ENCODE measurements at regions not wholly inside any gene's neighbourhood (a gene's known extent, or its start where the extent isn't known, plus 50 kb on each side); places are given as distances from the start of the nearest gene placed in this dataset.

- ATAC-seq (no peak), DNase-seq (no peak)
- Mint-ChIP-seq H3K9me3 (no peaks in the 10 kb centered on the region), H3K27ac (no peak overlapping the region), H3K4me3 (no peak overlapping the region), H3K27me3 (peaks cover 12% of the 10 kb centered on the region), H3K4me1 (no peaks in the 10 kb centered on the region)
These were observed 53.5 kb upstream of the ZNF516 start for GRCh38 chr18:76548541-76548940.

- no peaks in the 10 kb centered on the region for H3K4me1 Mint-ChIP-seq
- H3K4me3 Mint-ChIP-seq: no peak overlapping the region
- DNase-seq: no peak
- peaks cover 12% of the 10 kb centered on the region for H3K27me3 Mint-ChIP-seq
- H3K9me3 Mint-ChIP-seq: no peaks in the 10 kb centered on the region
- no peak for ATAC-seq
- H3K27ac Mint-ChIP-seq: no peak overlapping the region
These were observed 52.3 kb upstream of the ZNF516 start for GRCh38 chr18:76547296-76547695.

GRCh38 chr18:76546436-76546835 is 51.4 kb upstream of the ZNF516 start:
- no peak for ATAC-seq

GRCh38 chr18:76546088-76546435 is 51.0 kb upstream of the ZNF516 start:
- no peaks in the 10 kb centered on the region for H3K4me1 Mint-ChIP-seq
- H3K27ac Mint-ChIP-seq: no peak overlapping the region
- no peak for ATAC-seq
- H3K9me3 Mint-ChIP-seq: no peaks in the 10 kb centered on the region
- peaks cover 12% of the 10 kb centered on the region for H3K27me3 Mint-ChIP-seq
- H3K4me3 Mint-ChIP-seq: no peak overlapping the region
- DNase-seq: no peak

More at GRCh38 chr18:76546436-76546835, 51.4 kb upstream of the ZNF516 start:
- DNase-seq: no peak
- Mint-ChIP-seq H3K4me1 (no peaks in the 10 kb centered on the region), H3K4me3 (no peak overlapping the region), H3K9me3 (no peaks in the 10 kb centered on the region), H3K27ac (no peak overlapping the region), H3K27me3 (peaks cover 12% of the 10 kb centered on the region)

GRCh38 chr18:76545433-76546087 is 50.5 kb upstream of the ZNF516 start:
- H3K4me1 Mint-ChIP-seq: no peaks in the 10 kb centered on the region

GRCh38 chr18:76544511-76545345 is 49.7 kb upstream of the ZNF516 start:
- Mint-ChIP-seq H3K9me3 (no peaks in the 10 kb centered on the region), H3K4me1 (no peaks in the 10 kb centered on the region), H3K27ac (no peak overlapping the region), H3K27me3 (peaks cover 12% of the 10 kb centered on the region), H3K4me3 (no peak overlapping the region)
- DNase-seq (no peak), ATAC-seq (no peak)

More at GRCh38 chr18:76545433-76546087, 50.5 kb upstream of the ZNF516 start:
- no peaks in the 10 kb centered on the region for H3K9me3 Mint-ChIP-seq
- peaks cover 12% of the 10 kb centered on the region for H3K27me3 Mint-ChIP-seq
- no peak overlapping the region for H3K4me3 Mint-ChIP-seq
- ATAC-seq (no peak), DNase-seq (no peak)
- H3K27ac Mint-ChIP-seq: no peak overlapping the region
